DOHH2 (cell line): ENCODE measurements at regions not wholly inside any gene's neighbourhood (a gene's known extent, or its start where the extent isn't known, plus 50 kb on each side); places are given as distances from the start of the nearest gene placed in this dataset.

Experiments used
- H3F3A ChIP-seq: fragments of 200-600 bp; sonication (generic), shearing (Covaris generic); 2 replicates; pipeline ENCODE4 v1.6.0; 2016; ENCODE audit warnings: antibody characterized with exemption, mild to moderate bottlenecking; ENCODE audit not compliant: control insufficient read depth, insufficient read depth
- H3K27ac ChIP-seq: fragments of 200-600 bp; sonication (generic); 2 replicates; pipeline ENCODE4 v1.5.1; 2014; ENCODE audit warnings: low read depth, mild to moderate bottlenecking, low read length, moderate library complexity
- H3K27me3 ChIP-seq: fragments of 200-600 bp; sonication (generic); 2 replicates; pipeline ENCODE4 v1.6.1; 2014; ENCODE audit warnings: mild to moderate bottlenecking, low read length, mixed read lengths; ENCODE audit not compliant: control insufficient read depth
- H3K36me3 ChIP-seq: fragments of 200-600 bp; sonication (generic); 2 replicates; pipeline ENCODE4 v1.6.1; 2014; ENCODE audit warnings: mild to moderate bottlenecking, low read length, moderate library complexity, mixed read lengths; ENCODE audit not compliant: control insufficient read depth
- H3K4me1 ChIP-seq: fragments of 200-600 bp; sonication (generic); 2 replicates; pipeline ENCODE4 v1.6.1; 2014; ENCODE audit warnings: mild to moderate bottlenecking, low read length, mixed read lengths; ENCODE audit not compliant: control insufficient read depth
- H3K4me2 ChIP-seq: fragments of 200-600 bp; sonication (generic); 2 replicates; pipeline ENCODE4 v1.6.0; 2014; ENCODE audit warnings: mild to moderate bottlenecking, low read length, moderate library complexity
- H3K4me3 ChIP-seq: fragments of 200-600 bp; sonication (generic); 2 replicates; pipeline ENCODE4 v1.5.1; 2014; ENCODE audit warnings: mild to moderate bottlenecking, low read length, mixed read lengths
- H3K79me2 ChIP-seq: fragments of 200-600 bp; sonication (generic); 2 replicates; pipeline ENCODE4 v1.6.1; 2014; ENCODE audit warnings: mild to moderate bottlenecking, low read length, mixed read lengths; ENCODE audit not compliant: control insufficient read depth
- H3K9me2 ChIP-seq: fragments of 200-600 bp; sonication (generic); replicated peaks from 2 replicates; pipeline ENCODE4 v1.6.1; 2014; ENCODE audit warnings: mild to moderate bottlenecking, low read length, mixed read lengths; ENCODE audit not compliant: control insufficient read depth
- H3K9me3 ChIP-seq: fragments of 200-600 bp; sonication (generic); 2 replicates; pipeline ENCODE4 v1.6.1; 2014; ENCODE audit warnings: antibody characterized with exemption, low read length, mixed read lengths; ENCODE audit not compliant: control insufficient read depth, insufficient read depth
- H4K20me1 ChIP-seq: fragments of 200-600 bp; sonication (generic); 2 replicates; pipeline ENCODE4 v1.6.0; 2014; ENCODE audit warnings: low read depth, mild to moderate bottlenecking, antibody characterized with exemption, low read length, moderate library complexity; ENCODE audit not compliant: control insufficient read depth, insufficient read depth
- CTCF ChIP-seq: fragments of 200-600 bp; sonication (generic); IDR thresholded peaks from one replicate; pipeline ENCODE4 v1.5.1; 2014; ENCODE audit warnings: antibody characterized with exemption, mild to moderate bottlenecking, low read depth, low read length; ENCODE audit not compliant: poor library complexity, severe bottlenecking
- EZH2phosphoT487 ChIP-seq: fragments of 200-600 bp; sonication (generic); IDR thresholded peaks from 2 replicates; pipeline ENCODE4 v1.6.1; 2017; ENCODE audit warnings: borderline replicate concordance, mild to moderate bottlenecking, antibody characterized with exemption, low read length, moderate library complexity, mixed read lengths

GRCh38 chr3:78434801-78435200 lies 1333.0 kb downstream of the ROBO1 start:
- Histone ChIP-seq H3F3A (no peaks in the 10 kb centered on the region), H3K27ac (no peak overlapping the region), H3K9me2 (no peaks in the 10 kb centered on the region), H3K4me1 (no peaks in the 10 kb centered on the region), H4K20me1 (no peaks in the 10 kb centered on the region), H3K4me2 (no peak overlapping the region), H3K9me3 (no peaks in the 10 kb centered on the region), H3K79me2 (no peaks in the 10 kb centered on the region), H3K4me3 (no peak overlapping the region), H3K27me3 (no peaks in the 10 kb centered on the region), H3K36me3 (no peaks in the 10 kb centered on the region)
- TF ChIP-seq EZH2phosphoT487 (no peak), CTCF (no peak)

- no peak overlapping the region for H3K27ac ChIP-seq
Measured at GRCh38 chr3:78455166-78455565, 1312.6 kb downstream of the ROBO1 start.

GRCh38 chr3:78455712-78456433 lies 1311.9 kb downstream of the ROBO1 start:
- no peaks in the 10 kb centered on the region for H3K36me3 ChIP-seq

More at GRCh38 chr3:78455166-78455565, 1312.6 kb downstream of the ROBO1 start:
- Histone ChIP-seq H4K20me1 (no peaks in the 10 kb centered on the region), H3K27me3 (no peaks in the 10 kb centered on the region), H3K4me2 (no peak overlapping the region), H3K79me2 (no peaks in the 10 kb centered on the region), H3K9me2 (no peaks in the 10 kb centered on the region), H3F3A (no peaks in the 10 kb centered on the region), H3K4me1 (no peaks in the 10 kb centered on the region), H3K36me3 (no peaks in the 10 kb centered on the region), H3K9me3 (no peaks in the 10 kb centered on the region), H3K4me3 (no peak overlapping the region)
- TF ChIP-seq CTCF, result no peak
- TF ChIP-seq EZH2phosphoT487, result no peak

More at GRCh38 chr3:78455712-78456433, 1311.9 kb downstream of the ROBO1 start:
- H4K20me1 ChIP-seq, result no peaks in the 10 kb centered on the region
- H3F3A ChIP-seq, result no peaks in the 10 kb centered on the region
- H3K79me2 ChIP-seq, result no peaks in the 10 kb centered on the region
- H3K9me3 ChIP-seq, result no peaks in the 10 kb centered on the region
- H3K9me2 ChIP-seq, result no peaks in the 10 kb centered on the region
- no peak overlapping the region for H3K27ac ChIP-seq
- H3K4me1 ChIP-seq, result no peaks in the 10 kb centered on the region
- TF ChIP-seq CTCF (no peak), EZH2phosphoT487 (no peak)
- H3K27me3 ChIP-seq, result no peaks in the 10 kb centered on the region
- no peak overlapping the region for H3K4me2 ChIP-seq
- no peak overlapping the region for H3K4me3 ChIP-seq
